GM23338 (cell line): ENCODE measurements at regions not wholly inside any gene's neighbourhood (a gene's known extent, or its start where the extent isn't known, plus 50 kb on each side); places are given as distances from the start of the nearest gene placed in this dataset.

Experiments used
- ATAC-seq: fragments of 200-7000 bp; cut with Tn5 transposase; 3 replicates; pipeline ENCODE4 v1.9.1; 2020
- DNase-seq: peaks from one replicate; pipeline ENCODE4 v3.0.0-alpha.2; 2015; ENCODE audit warnings: low spot score
- H2AFZ ChIP-seq: fragments of 200-600 bp; sonication (generic); 2 replicates; pipeline ENCODE4 v1.8.0; 2016; ENCODE audit warnings: antibody characterized with exemption, mild to moderate bottlenecking, moderate library complexity
- H3F3A ChIP-seq: fragments of 200-600 bp; sonication (generic); replicated peaks from 2 replicates; pipeline ENCODE4 v1.8.0; 2017; ENCODE audit warnings: antibody characterized with exemption, mixed run types, low read depth
- H3K27ac ChIP-seq: fragments of 200-600 bp; sonication (generic); 2 replicates; pipeline ENCODE4 v1.6.1; 2016; ENCODE audit warnings: low read depth
- H3K27me3 ChIP-seq: fragments of 200-600 bp; sonication (generic); 2 replicates; pipeline ENCODE4 v1.8.0; 2016; ENCODE audit warnings: mild to moderate bottlenecking, mixed run types, moderate library complexity; ENCODE audit not compliant: insufficient read depth
- H3K36me3 ChIP-seq: fragments of 200-600 bp; sonication (generic); 2 replicates; pipeline ENCODE4 v1.8.0; 2016; ENCODE audit warnings: mild to moderate bottlenecking; ENCODE audit not compliant: insufficient read depth
- H3K4me1 ChIP-seq: fragments of 200-600 bp; sonication (generic); 2 replicates; pipeline ENCODE4 v1.8.0; 2016; ENCODE audit warnings: mild to moderate bottlenecking, moderate library complexity; ENCODE audit not compliant: insufficient read depth
- H3K4me2 ChIP-seq: fragments of 200-600 bp; sonication (generic); 2 replicates; pipeline ENCODE4 v1.7.1; 2017; ENCODE audit warnings: mixed run types
- H3K4me3 ChIP-seq: fragments of 200-600 bp; sonication (generic); 2 replicates; pipeline ENCODE4 v1.6.1; 2016; ENCODE audit warnings: mixed run types
- H3K79me2 ChIP-seq: fragments of 200-600 bp; sonication (generic); replicated peaks from 2 replicates; pipeline ENCODE4 v1.8.0; 2017; ENCODE audit warnings: mild to moderate bottlenecking; ENCODE audit not compliant: insufficient read depth
- H3K9me2 ChIP-seq: fragments of 200-600 bp; sonication (generic); 2 replicates; pipeline ENCODE4 v1.8.0; 2017; ENCODE audit not compliant: insufficient read depth
- H4K20me1 ChIP-seq: fragments of 200-600 bp; sonication (generic); replicated peaks from 2 replicates; pipeline ENCODE4 v1.8.0; 2017; ENCODE audit warnings: mild to moderate bottlenecking; ENCODE audit not compliant: insufficient read depth
- H3K27ac Mint-ChIP-seq: 2 replicates; pipeline ENCODE4 v1.8.0; 2020; ENCODE audit warnings: inconsistent platforms, mild to moderate bottlenecking, moderate library complexity, mixed read lengths
- H3K27me3 Mint-ChIP-seq: 3 replicates; pipeline ENCODE4 v1.8.0; 2022; ENCODE audit warnings: low read depth, mild to moderate bottlenecking, moderate library complexity, mixed read lengths, inconsistent platforms; ENCODE audit not compliant: insufficient read depth, poor library complexity
- H3K36me3 Mint-ChIP-seq: 3 replicates; pipeline ENCODE4 v1.8.0; 2021; ENCODE audit warnings: low read depth, mild to moderate bottlenecking, inconsistent platforms, moderate library complexity, mixed read lengths
- H3K4me1 Mint-ChIP-seq: 3 replicates; pipeline ENCODE4 v1.8.0; 2020; ENCODE audit warnings: mild to moderate bottlenecking, inconsistent platforms, mixed read lengths
- H3K4me3 Mint-ChIP-seq: 3 replicates; pipeline ENCODE4 v1.8.0; 2021; ENCODE audit warnings: moderate library complexity, mild to moderate bottlenecking, inconsistent platforms, mixed read lengths
- H3K9me3 Mint-ChIP-seq: 3 replicates; pipeline ENCODE4 v1.8.0; 2020; ENCODE audit warnings: moderate library complexity, mild to moderate bottlenecking, inconsistent platforms, mixed read lengths
- CREB1 ChIP-seq: fragments of 250-450 bp; sonication (Bioruptor Pico); IDR thresholded peaks from 2 replicates; pipeline ENCODE4 v1.5.0; 2020; ENCODE audit warnings: low read depth, mild to moderate bottlenecking, moderate library complexity
- CTCF ChIP-seq, 2 experiments: fragments of 200-600 bp in 1 of 2; sonication (generic) in 1 of 2; conservative IDR thresholded peaks; 2 replicates each; pipeline versions ENCODE4 v1.5.1 to v1.6.1; 2016 to 2017; ENCODE audit warnings: antibody characterized with exemption in 2 of 2, low read depth in 2 of 2, mild to moderate bottlenecking in 2 of 2, moderate library complexity in 1 of 2
- ETS1 ChIP-seq: IDR thresholded peaks from 2 replicates; pipeline ENCODE4 v1.6.1; 2016; ENCODE audit warnings: antibody characterized with exemption
- EZH2 ChIP-seq: fragments of 200-600 bp; sonication (generic); IDR thresholded peaks from one replicate; pipeline ENCODE4 v1.8.0; 2017; ENCODE audit warnings: antibody characterized with exemption, mild to moderate bottlenecking, low read depth; ENCODE audit not compliant: unreplicated experiment
- EZH2phosphoT487 ChIP-seq: fragments of 200-600 bp; sonication (generic); IDR thresholded peaks from one replicate; pipeline ENCODE4 v1.8.1; 2018; ENCODE audit warnings: antibody characterized with exemption; ENCODE audit not compliant: unreplicated experiment
- JUNB ChIP-seq: IDR thresholded peaks from one replicate; pipeline ENCODE4 v1.6.1; 2016; ENCODE audit warnings: antibody characterized with exemption; ENCODE audit not compliant: unreplicated experiment
- NANOG ChIP-seq: IDR thresholded peaks from 2 replicates; pipeline ENCODE4 v1.6.1; 2016; ENCODE audit warnings: antibody characterized with exemption, borderline replicate concordance
- POLR2AphosphoS5 ChIP-seq: IDR thresholded peaks from 2 replicates; pipeline ENCODE4 v1.6.1; 2016; ENCODE audit warnings: antibody characterized with exemption, low read depth
- REST ChIP-seq: IDR thresholded peaks from one replicate; pipeline ENCODE4 v1.6.1; 2018; ENCODE audit warnings: antibody characterized with exemption; ENCODE audit not compliant: unreplicated experiment
- STAT1 ChIP-seq: IDR thresholded peaks from one replicate; pipeline ENCODE4 v1.6.1; 2016; ENCODE audit warnings: antibody characterized with exemption; ENCODE audit not compliant: unreplicated experiment
- ZNF114 ChIP-seq: fragments of 250-450 bp; sonication (Bioruptor Pico); IDR thresholded peaks from 2 replicates; pipeline ENCODE4 v1.5.0; 2020; ENCODE audit warnings: mild to moderate bottlenecking, moderate library complexity
- ZNF331 ChIP-seq: fragments of 250-450 bp; sonication (Bioruptor Pico); IDR thresholded peaks from 2 replicates; pipeline ENCODE4 v1.5.0; 2020; ENCODE audit warnings: low read depth, mild to moderate bottlenecking, moderate library complexity
- ZNF462 ChIP-seq: fragments of 250-450 bp; sonication (Bioruptor Pico); IDR thresholded peaks from 2 replicates; pipeline ENCODE4 v1.5.0; 2020; ENCODE audit warnings: mild to moderate bottlenecking, moderate library complexity

- H3K4me3 ChIP-seq, result no peak overlapping the region
- no peaks in the 10 kb centered on the region for H3K36me3 ChIP-seq
These were observed 72.0 kb upstream of the BACE2 start for GRCh38 chr21:41095983-41096382.

More at GRCh38 chr21:41095983-41096382, 72.0 kb upstream of the BACE2 start:
- no peak overlapping the region for H3K4me3 Mint-ChIP-seq
- DNase-seq (no peak), ATAC-seq (no peak)
- TF ChIP-seq CREB1 (CRISPR knock-in tag) (no peak), EZH2 (no peak), ZNF114 (CRISPR knock-in tag) (no peak), ETS1 (no peak), NANOG (no peak), REST (no peak), STAT1 (no peak), ZNF462 (CRISPR knock-in tag) (no peak), POLR2AphosphoS5 (no peak), CTCF (conservative IDR thresholded peaks at IDR 0.05; ENCODE audit: low read depth in 2 of 2) (no peak), JUNB (no peak), ZNF331 (no peak), EZH2phosphoT487 (no peak)
- H3K27me3 Mint-ChIP-seq, result no peaks in the 10 kb centered on the region
- H3K9me3 Mint-ChIP-seq, result peaks cover 92% of the 10 kb centered on the region
- Histone ChIP-seq H3K27ac (no peak overlapping the region), H2AFZ (no peak overlapping the region), H3K4me2 (no peak overlapping the region), H3K4me1 (no peaks in the 10 kb centered on the region), H3K27me3 (no peaks in the 10 kb centered on the region), H3K79me2 (no peaks in the 10 kb centered on the region), H3F3A (no peaks in the 10 kb centered on the region), H3K9me2 (no peaks in the 10 kb centered on the region), H4K20me1 (no peaks in the 10 kb centered on the region)
- peaks cover 3% of the 10 kb centered on the region; the same call in 2 of the 3 replicates for H3K4me1 Mint-ChIP-seq
- peaks cover 12% of the 10 kb centered on the region; the same call in 2 of the 3 replicates for H3K36me3 Mint-ChIP-seq
- H3K27ac Mint-ChIP-seq, result no peak overlapping the region
